NCI-H1048 (cell line): ENCODE measurements at regions not wholly inside any gene's neighbourhood (a gene's known extent, or its start where the extent isn't known, plus 50 kb on each side); places are given as distances from the start of the nearest gene placed in this dataset.
"Not testable (repeated sequence)": the region's sequence is repeated elsewhere in the genome, so short reads cannot be mapped to it uniquely, and the experiment has no call there.

Experiments
- DNase-seq: peaks from one replicate; lab custom pipeline; 2025; lab: John Stamatoyannopoulos, UW

- no peak for DNase-seq
Observed at GRCh38 chr12:65684906-65685305, 139.4 kb upstream of the HMGA2 start.

GRCh38 chr12:65685514-65685913, 138.8 kb upstream of the HMGA2 start:
- DNase-seq = no peak

- no peak for DNase-seq
Observed at GRCh38 chr12:65689508-65689907, 134.8 kb upstream of the HMGA2 start.

GRCh38 chr12:65690477-65690876, 133.8 kb upstream of the HMGA2 start:
- no peak for DNase-seq

GRCh38 chr12:65694130-65694529, 130.2 kb upstream of the HMGA2 start:
- no peak for DNase-seq

GRCh38 chr12:65695113-65695865, 129.0 kb upstream of the HMGA2 start:
- no peak for DNase-seq

- DNase-seq = no peak
Observed at GRCh38 chr12:65696227-65696626, 128.1 kb upstream of the HMGA2 start.

- no peak for DNase-seq
Observed at GRCh38 chr12:65699251-65699650, 125.0 kb upstream of the HMGA2 start.

GRCh38 chr12:65703176-65703575, 121.1 kb upstream of the HMGA2 start:
- no peak for DNase-seq

- DNase-seq = no peak
Observed at GRCh38 chr12:65705380-65705876, 118.9 kb upstream of the HMGA2 start.

- DNase-seq = no peak
Observed at GRCh38 chr12:65707051-65707450, 117.2 kb upstream of the HMGA2 start.

- no peak for DNase-seq
Observed at GRCh38 chr12:65712260-65713004, 111.9 kb upstream of the HMGA2 start.

GRCh38 chr12:65715961-65716360, 108.3 kb upstream of the HMGA2 start:
- no peak for DNase-seq

GRCh38 chr12:65720136-65721130, 103.8 kb upstream of the HMGA2 start:
- no peak for DNase-seq

GRCh38 chr12:65721541-65722190, 102.6 kb upstream of the HMGA2 start:
- no peak for DNase-seq

- DNase-seq = no peak
Observed at GRCh38 chr12:65725376-65725775, 98.9 kb upstream of the HMGA2 start.

- DNase-seq = no peak
Observed at GRCh38 chr12:65728455-65728847, 95.8 kb upstream of the HMGA2 start.

GRCh38 chr12:65728848-65729793, 95.2 kb upstream of the HMGA2 start:
- DNase-seq = no peak

- DNase-seq = no peak
Observed at GRCh38 chr12:65731771-65732170, 92.5 kb upstream of the HMGA2 start.

- DNase-seq = not testable (repeated sequence)
Observed at GRCh38 chr12:65733643-65734042, 90.6 kb upstream of the HMGA2 start.
